CD4-positive, alpha-beta T cell treated with Interferon gamma for 1 hour (primary cell): ENCODE measurements at regions not wholly inside any gene's neighbourhood (a gene's known extent, or its start where the extent isn't known, plus 50 kb on each side); places are given as distances from the start of the nearest gene placed in this dataset.
"Not testable (repeated sequence)": the region's sequence is repeated elsewhere in the genome, so short reads cannot be mapped to it uniquely, and the experiment has no call there.

Experiments
- DNase-seq: peaks from one replicate; pipeline ENCODE4 v3.0.0-alpha.2; 2020

DNA sequence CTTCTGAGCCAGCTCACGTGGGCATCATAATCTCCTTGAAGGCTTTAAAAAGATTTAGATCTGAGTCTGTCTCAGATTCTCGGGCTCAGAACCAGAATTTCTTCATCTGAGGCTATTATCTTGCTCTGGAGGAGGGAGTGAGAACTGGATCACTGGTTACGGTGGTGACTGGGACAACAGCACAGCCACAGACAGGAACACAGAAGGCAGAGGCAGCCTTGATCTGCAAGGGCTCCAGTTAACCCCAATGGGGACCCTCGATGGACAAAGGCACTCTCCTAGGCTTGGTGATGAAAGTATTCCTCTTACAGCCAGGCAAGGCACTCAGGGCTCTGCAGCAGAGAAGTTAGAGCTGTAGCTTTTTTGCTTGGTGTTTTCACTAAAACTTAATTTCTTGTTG, 87.7 kb upstream of the POTEM start:
- not testable (repeated sequence) for DNase-seq

DNA sequence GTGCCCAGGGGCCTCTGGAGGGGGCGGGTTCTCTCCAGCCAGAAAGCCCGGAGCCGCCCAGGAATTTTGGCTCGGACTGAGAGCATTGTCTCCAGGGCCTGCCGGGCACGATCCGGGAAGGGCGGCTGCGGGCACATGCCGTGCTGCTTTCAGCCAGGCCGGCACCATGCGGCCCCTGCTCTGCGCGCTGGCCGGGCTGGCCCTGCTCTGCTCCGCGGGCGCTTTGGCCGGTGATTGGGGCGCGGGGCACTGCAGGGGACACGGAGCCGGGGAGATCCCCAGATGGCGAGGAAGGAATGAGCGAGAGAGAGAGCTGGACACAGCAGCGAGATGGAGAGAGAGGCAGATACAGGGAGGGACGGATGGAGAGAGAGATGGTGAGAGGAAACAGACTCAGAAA, 86.7 kb upstream of the POTEM start:
- not testable (repeated sequence) for DNase-seq

GRCh38 chr14:18881149-18881859, 85.9 kb upstream of the POTEM start:
- DNase-seq, result not testable (repeated sequence)

GRCh38 chr14:18881860-18882489, 85.3 kb upstream of the POTEM start:
- not testable (repeated sequence) for DNase-seq

DNA sequence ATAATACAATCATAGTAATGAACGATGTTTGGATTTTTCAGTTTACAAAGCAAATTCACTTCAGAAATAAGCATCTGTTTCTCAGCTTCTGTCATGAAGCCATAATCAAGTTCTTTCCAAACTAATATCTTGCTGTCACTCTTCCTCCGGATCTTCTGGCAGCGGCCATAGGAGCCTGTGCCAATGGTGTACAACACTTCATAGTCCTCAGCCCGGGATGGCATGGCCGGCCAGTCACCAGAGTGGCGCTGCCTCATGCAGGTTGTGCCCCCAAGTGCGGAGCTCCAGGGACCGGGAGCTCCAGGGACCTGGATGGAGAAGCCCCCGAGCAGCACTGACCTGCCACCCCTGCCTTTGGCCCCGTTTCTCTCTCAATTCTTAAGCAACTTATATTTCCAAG, 77.0 kb upstream of the POTEM start:
- DNase-seq, result not testable (repeated sequence)

DNA sequence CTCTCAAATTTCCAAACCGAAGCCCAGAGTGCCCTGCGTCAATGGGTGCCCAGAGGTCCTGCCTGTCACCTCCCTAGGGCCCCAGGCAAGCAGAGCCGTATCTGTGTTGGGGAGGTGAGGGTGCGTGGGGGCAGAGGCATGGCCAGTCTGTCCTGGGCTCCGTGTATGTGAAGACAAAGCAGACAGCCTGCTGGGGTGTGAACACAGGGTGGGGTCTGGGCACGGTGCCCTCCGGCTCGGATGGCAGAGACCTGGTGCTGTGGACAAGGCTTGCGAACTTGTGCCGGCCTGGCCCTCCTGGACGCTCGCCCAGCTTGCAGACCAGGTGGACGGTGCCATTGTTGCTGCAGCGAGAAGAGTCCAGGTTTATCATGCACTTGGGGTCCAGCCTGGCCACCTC, 53.4 kb upstream of the POTEM start:
- not testable (repeated sequence) for DNase-seq

DNA sequence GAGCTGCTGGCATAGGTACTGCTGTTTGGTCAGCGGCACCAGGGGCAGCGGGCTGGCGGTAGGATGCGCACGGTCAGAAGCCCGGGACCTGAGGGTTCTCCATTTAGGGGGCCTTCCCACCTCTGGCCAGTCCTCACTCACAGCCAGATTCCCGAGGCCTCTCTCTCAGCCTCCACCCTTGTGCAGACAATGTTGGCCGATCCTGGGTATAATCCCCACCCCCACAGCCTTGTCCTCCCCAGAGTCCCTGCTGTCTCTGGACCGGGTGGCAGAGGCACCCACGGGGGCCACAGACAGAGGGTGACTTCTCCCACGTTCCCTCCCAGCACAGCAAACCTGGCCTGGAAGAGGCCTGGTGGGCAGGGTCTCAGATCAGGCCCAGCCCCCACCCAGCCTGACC, 52.7 kb upstream of the POTEM start:
- peak; percentile 0 for DNase-seq
